Mesendoderm (in vitro differentiated cells): ENCODE measurements at regions not wholly inside any gene's neighbourhood (a gene's known extent, or its start where the extent isn't known, plus 50 kb on each side); places are given as distances from the start of the nearest gene placed in this dataset.

Source experiments
- DNase-seq: peaks from one replicate; pipeline ENCODE4 v3.0.0; 2013
- H2AK5ac ChIP-seq: 2 replicates; pipeline ENCODE4 v1.6.1; 2013; ENCODE audit warnings: low read length, inconsistent platforms
- H2BK120ac ChIP-seq: 2 replicates; pipeline ENCODE4 v1.6.1; 2013; ENCODE audit warnings: low read depth, mild to moderate bottlenecking, low read length, moderate library complexity, mixed read lengths
- H2BK15ac ChIP-seq: replicated peaks from 2 replicates; pipeline ENCODE4 v1.6.1; 2013; ENCODE audit warnings: low read depth, mild to moderate bottlenecking, moderate library complexity
- H2BK5ac ChIP-seq: 2 replicates; pipeline ENCODE4 v1.6.1; 2013; ENCODE audit warnings: low read length, inconsistent platforms
- H3K18ac ChIP-seq: 2 replicates; pipeline ENCODE4 v1.6.1; 2013; ENCODE audit warnings: mild to moderate bottlenecking, low read length, mixed read lengths
- H3K23ac ChIP-seq: one replicate; pipeline ENCODE4 v1.6.1; 2013; ENCODE audit warnings: low read length
- H3K27ac ChIP-seq: 2 replicates; pipeline ENCODE4 v1.5.1; 2013; ENCODE audit warnings: low read depth, mild to moderate bottlenecking, inconsistent platforms, low read length, moderate library complexity
- H3K27me3 ChIP-seq: 2 replicates; pipeline ENCODE4 v1.6.1; 2013; ENCODE audit warnings: low read length, control low read depth, mild to moderate bottlenecking, inconsistent platforms; ENCODE audit not compliant: insufficient read depth, poor library complexity
- H3K36me3 ChIP-seq: 2 replicates; pipeline ENCODE4 v1.6.1; 2013; ENCODE audit warnings: low read length, inconsistent platforms; ENCODE audit not compliant: control insufficient read depth, insufficient read depth
- H3K4ac ChIP-seq: one replicate; pipeline ENCODE4 v1.6.1; 2013; ENCODE audit warnings: low read depth, mild to moderate bottlenecking, low read length, moderate library complexity
- H3K4me1 ChIP-seq: 2 replicates; pipeline ENCODE4 v1.6.1; 2013; ENCODE audit warnings: low read depth, low read length, inconsistent platforms; ENCODE audit not compliant: control insufficient read depth
- H3K4me2 ChIP-seq: 2 replicates; pipeline ENCODE4 v1.6.1; 2013; ENCODE audit warnings: low read length
- H3K4me3 ChIP-seq: 2 replicates; pipeline ENCODE4 v1.5.1; 2013; ENCODE audit warnings: mild to moderate bottlenecking, low read length
- H3K56ac ChIP-seq: one replicate; pipeline ENCODE4 v1.6.1; 2013; ENCODE audit warnings: low read length
- H3K79me1 ChIP-seq: 2 replicates; pipeline ENCODE4 v1.6.1; 2013; ENCODE audit warnings: low read length, inconsistent platforms
- H3K79me2 ChIP-seq: 2 replicates; pipeline ENCODE4 v1.6.1; 2013; ENCODE audit warnings: mild to moderate bottlenecking, low read length; ENCODE audit not compliant: control insufficient read depth, insufficient read depth
- H3K9ac ChIP-seq: 2 replicates; pipeline ENCODE4 v1.6.1; 2013; ENCODE audit warnings: low read length, inconsistent platforms
- H4K5ac ChIP-seq: one replicate; pipeline ENCODE4 v1.6.1; 2013; ENCODE audit warnings: low read length
- H4K8ac ChIP-seq: one replicate; pipeline ENCODE4 v1.6.1; 2013; ENCODE audit warnings: low read depth, mild to moderate bottlenecking, control low read depth, low read length, moderate library complexity
- WGBS: extraction: QIAGEN DNeasy Blood & Tissue Kit; methylation state at CpG from one replicate; pipeline ENCODE4 v1.1.7; 2013; ENCODE audit warnings: low lambda C conversion rate, missing lambda C conversion rate; ENCODE audit not compliant: insufficient coverage; ENCODE audit errors: extremely low coverage; 5-methylcytosine and 5-hydroxymethylcytosine counted together

DNA sequence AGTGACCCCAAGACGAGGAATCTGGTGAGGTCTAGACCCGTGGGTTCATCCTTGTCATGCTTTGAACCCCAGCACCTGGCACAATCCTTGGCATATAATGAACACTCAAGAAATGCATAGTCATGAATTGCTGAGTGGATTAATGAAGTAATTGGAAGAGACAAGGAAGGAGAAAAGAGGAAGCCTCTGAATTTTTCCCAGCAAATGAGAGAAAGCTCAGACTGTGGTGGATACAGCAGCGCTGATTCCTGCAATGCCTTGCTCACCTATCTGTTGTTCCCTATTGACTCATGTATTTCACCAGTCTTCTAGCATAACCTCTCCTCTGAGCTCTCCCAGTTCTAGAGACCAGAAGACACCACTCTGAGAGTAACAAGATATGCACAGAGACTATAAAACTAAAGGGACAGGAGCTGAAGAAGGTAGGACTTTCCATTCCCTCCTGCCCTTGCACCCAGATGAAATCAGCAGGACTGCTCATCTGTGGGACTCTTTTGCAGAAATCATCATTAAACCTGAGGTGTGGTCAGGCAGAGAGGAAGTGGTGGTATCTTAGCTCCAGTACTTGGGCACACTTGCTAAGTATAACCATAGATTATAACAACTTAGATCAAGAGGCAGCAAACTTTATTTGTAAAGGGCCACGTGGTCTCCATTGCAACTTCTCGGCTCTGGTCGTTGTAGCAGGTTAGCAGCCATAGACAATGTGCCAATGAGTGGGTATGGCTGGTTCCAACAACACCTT is 102.8 kb downstream of the MAF start:
- H3K23ac ChIP-seq, result no peak overlapping the region
- no peak overlapping the region for H3K4ac ChIP-seq
- H4K5ac ChIP-seq, result no peak overlapping the region
- no CpG with 5 or more reads among the region's 6 CpGs for WGBS
- no peaks in the 10 kb centered on the region for H3K79me1 ChIP-seq
- H2AK5ac ChIP-seq, result no peak overlapping the region
- H2BK120ac ChIP-seq, result no peak overlapping the region
- H3K18ac ChIP-seq, result no peak overlapping the region
- H3K4me3 ChIP-seq, result no peak overlapping the region
- H3K27ac ChIP-seq, result no peak overlapping the region
- no peak overlapping the region for H4K8ac ChIP-seq
- no peaks in the 10 kb centered on the region for H3K4me1 ChIP-seq
- no peak overlapping the region for H3K4me2 ChIP-seq
- no peaks in the 10 kb centered on the region for H3K79me2 ChIP-seq
- H2BK5ac ChIP-seq, result no peak overlapping the region
- no peaks in the 10 kb centered on the region for H3K27me3 ChIP-seq
- H3K56ac ChIP-seq, result no peak overlapping the region
- DNase-seq, result no peak
- no peak overlapping the region for H2BK15ac ChIP-seq
- H3K9ac ChIP-seq, result no peak overlapping the region
- H3K36me3 ChIP-seq, result no peaks in the 10 kb centered on the region

DNA sequence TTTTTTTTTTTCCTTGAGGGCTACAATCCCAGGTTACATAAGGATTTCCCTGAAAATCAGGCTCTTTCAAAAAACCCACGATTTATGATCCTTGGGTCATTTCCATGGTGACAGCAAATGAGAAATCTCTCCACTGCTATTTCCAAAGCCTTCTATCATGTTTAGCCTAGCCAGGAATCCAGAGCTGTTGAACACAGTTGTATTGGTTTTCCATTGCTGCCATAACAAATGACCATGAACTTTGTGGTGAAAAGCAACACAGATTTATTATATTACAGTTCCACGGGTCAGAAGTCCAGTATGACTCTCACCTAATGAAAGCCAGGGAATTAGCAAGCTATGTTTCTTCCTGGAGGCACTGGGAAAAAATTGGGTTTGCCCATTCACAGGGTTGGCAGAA is 106.6 kb downstream of the MAF start:
- H3K4me1 ChIP-seq, result no peaks in the 10 kb centered on the region
- no peak overlapping the region for H4K5ac ChIP-seq
- no peak overlapping the region for H4K8ac ChIP-seq
- no peak overlapping the region for H2BK5ac ChIP-seq
- H3K56ac ChIP-seq, result no peak overlapping the region
- H3K27me3 ChIP-seq, result no peaks in the 10 kb centered on the region
- no peak overlapping the region for H3K4me2 ChIP-seq
- H2BK15ac ChIP-seq, result no peak overlapping the region
- no peaks in the 10 kb centered on the region for H3K79me2 ChIP-seq
- no peak overlapping the region for H2BK120ac ChIP-seq
- H3K4me3 ChIP-seq, result no peak overlapping the region
- no peak overlapping the region for H3K9ac ChIP-seq
- no peak for DNase-seq
- H3K4ac ChIP-seq, result no peak overlapping the region
- H3K23ac ChIP-seq, result no peak overlapping the region
- no peaks in the 10 kb centered on the region for H3K79me1 ChIP-seq
- no peak overlapping the region for H3K18ac ChIP-seq
- no CpG with 5 or more reads among the region's 2 CpGs for WGBS
- no peak overlapping the region for H2AK5ac ChIP-seq
- H3K27ac ChIP-seq, result no peak overlapping the region
- no peaks in the 10 kb centered on the region for H3K36me3 ChIP-seq

DNA sequence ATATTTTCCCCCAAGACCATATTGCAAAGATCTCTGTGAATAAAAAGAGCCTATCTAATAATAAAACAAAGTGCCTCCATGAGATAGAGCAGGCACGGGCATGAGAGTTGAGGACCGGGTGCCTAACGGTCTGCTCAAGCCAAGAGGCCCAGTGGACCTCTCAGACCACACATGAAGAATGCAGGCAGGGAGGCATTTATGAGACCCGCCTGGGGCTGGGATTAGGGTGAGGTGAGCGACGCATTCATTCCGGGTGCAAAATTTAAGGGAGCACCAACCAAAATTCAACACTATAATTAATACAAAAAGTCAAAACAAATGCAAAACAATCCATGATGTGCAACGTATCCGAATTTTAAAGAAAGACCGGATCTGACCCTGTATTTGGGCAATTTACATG is 108.5 kb downstream of the MAF start:
- H3K79me2 ChIP-seq, result no peaks in the 10 kb centered on the region
- no peak overlapping the region for H3K4me3 ChIP-seq
- H4K8ac ChIP-seq, result no peak overlapping the region
- DNase-seq, result no peak
- no peak overlapping the region for H3K4ac ChIP-seq
- no peak overlapping the region for H4K5ac ChIP-seq
- no peaks in the 10 kb centered on the region for H3K27me3 ChIP-seq
- WGBS, result no CpG with 5 or more reads among the region's 10 CpGs
- H2BK5ac ChIP-seq, result no peak overlapping the region
- no peak overlapping the region for H3K4me2 ChIP-seq
- H3K27ac ChIP-seq, result no peak overlapping the region
- H3K18ac ChIP-seq, result no peak overlapping the region
- H3K23ac ChIP-seq, result no peak overlapping the region
- H3K79me1 ChIP-seq, result no peaks in the 10 kb centered on the region
- H3K36me3 ChIP-seq, result no peaks in the 10 kb centered on the region
- no peak overlapping the region for H3K56ac ChIP-seq
- H2BK120ac ChIP-seq, result no peak overlapping the region
- H2BK15ac ChIP-seq, result no peak overlapping the region
- H2AK5ac ChIP-seq, result no peak overlapping the region
- H3K9ac ChIP-seq, result no peak overlapping the region
- H3K4me1 ChIP-seq, result no peaks in the 10 kb centered on the region

DNA sequence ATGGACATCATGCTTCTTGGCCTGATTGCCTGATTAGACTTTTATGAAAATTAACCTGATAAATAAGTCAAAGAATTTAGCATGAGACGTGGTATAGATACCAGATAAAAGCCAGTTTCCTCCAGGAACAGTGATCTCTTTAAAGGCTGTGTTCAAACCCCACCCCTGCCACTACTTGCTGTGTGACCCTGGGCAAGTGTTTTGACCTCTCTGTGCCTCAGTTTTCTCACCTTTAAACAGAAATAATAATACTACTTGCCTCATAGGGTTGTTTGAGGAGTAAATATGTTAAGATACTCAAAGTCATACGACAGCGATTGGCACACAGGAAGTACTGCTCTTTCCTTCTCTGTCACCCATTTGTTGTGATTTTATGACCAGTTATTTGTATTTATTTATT is 115.5 kb downstream of the MAF start:
- H4K5ac ChIP-seq, result no peak overlapping the region
- no peak overlapping the region for H2AK5ac ChIP-seq
- H3K36me3 ChIP-seq, result no peaks in the 10 kb centered on the region
- no peak overlapping the region for H3K9ac ChIP-seq
- no peak for DNase-seq
- H3K4me2 ChIP-seq, result no peak overlapping the region
- no peak overlapping the region for H3K4me3 ChIP-seq
- no peak overlapping the region for H2BK15ac ChIP-seq
- no peaks in the 10 kb centered on the region for H3K27me3 ChIP-seq
- no peak overlapping the region for H3K23ac ChIP-seq
- no peaks in the 10 kb centered on the region for H3K4me1 ChIP-seq
- H3K18ac ChIP-seq, result no peak overlapping the region
- H2BK5ac ChIP-seq, result no peak overlapping the region
- H4K8ac ChIP-seq, result no peak overlapping the region
- H3K56ac ChIP-seq, result no peak overlapping the region
- H3K27ac ChIP-seq, result no peak overlapping the region
- H3K4ac ChIP-seq, result no peak overlapping the region
- no peak overlapping the region for H2BK120ac ChIP-seq
- no peaks in the 10 kb centered on the region for H3K79me2 ChIP-seq
- WGBS, result no CpG with 5 or more reads among the region's 3 CpGs
- no peaks in the 10 kb centered on the region for H3K79me1 ChIP-seq

DNA sequence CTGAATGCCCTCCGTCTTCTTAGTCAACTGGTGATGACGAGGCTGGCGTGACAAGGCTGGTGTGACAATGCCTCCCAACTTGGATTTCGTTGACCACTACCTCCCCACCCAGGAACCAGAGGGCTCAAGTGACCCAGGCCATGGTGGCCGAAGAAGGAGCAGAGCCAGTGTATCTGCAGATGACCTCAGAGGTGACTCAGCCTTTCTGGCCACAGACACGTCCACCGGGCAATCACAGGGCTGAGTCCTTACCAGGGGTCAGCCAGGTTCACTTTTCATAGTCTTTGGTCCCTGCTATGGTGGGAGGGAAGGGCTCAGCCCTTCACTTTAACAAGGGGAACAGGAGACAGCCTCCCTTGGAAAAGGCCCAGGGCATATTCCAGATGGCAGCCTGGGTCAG is 116.3 kb downstream of the MAF start:
- Histone ChIP-seq H3K36me3 (no peaks in the 10 kb centered on the region), H3K27me3 (no peaks in the 10 kb centered on the region), H2BK120ac (no peak overlapping the region), H3K23ac (no peak overlapping the region), H3K56ac (no peak overlapping the region), H3K4me2 (no peak overlapping the region), H3K4ac (no peak overlapping the region), H3K9ac (no peak overlapping the region), H2BK15ac (no peak overlapping the region), H4K8ac (no peak overlapping the region), H3K4me1 (no peaks in the 10 kb centered on the region), H3K18ac (no peak overlapping the region), H2AK5ac (no peak overlapping the region), H2BK5ac (no peak overlapping the region), H3K79me1 (no peaks in the 10 kb centered on the region), H4K5ac (no peak overlapping the region), H3K27ac (no peak overlapping the region), H3K79me2 (no peaks in the 10 kb centered on the region), H3K4me3 (no peak overlapping the region)
- no CpG with 5 or more reads among the region's 7 CpGs for WGBS
- DNase-seq, result no peak

DNA sequence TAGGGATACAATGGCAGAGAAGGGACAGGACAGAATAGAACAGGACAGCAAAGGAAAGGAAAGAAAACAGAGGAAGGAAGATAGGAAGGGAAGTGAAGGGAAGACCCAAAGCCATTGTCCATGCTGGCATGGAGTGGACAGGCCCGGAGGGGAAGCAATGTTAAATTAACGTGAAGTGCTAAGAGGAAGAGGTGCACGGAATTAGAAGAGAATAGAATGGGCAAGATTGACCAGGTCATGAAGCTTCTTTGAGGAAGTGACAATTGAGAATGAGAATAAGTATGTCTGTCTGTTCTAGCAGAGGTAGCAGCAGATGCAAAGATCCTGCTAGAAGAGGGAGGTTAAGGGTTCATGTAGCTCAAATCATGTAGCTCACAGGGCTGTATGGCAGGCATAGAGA is 117.2 kb downstream of the MAF start:
- H3K4me2 ChIP-seq, result no peak overlapping the region
- no peak overlapping the region for H3K56ac ChIP-seq
- no peaks in the 10 kb centered on the region for H3K4me1 ChIP-seq
- no peak overlapping the region for H3K9ac ChIP-seq
- H3K4me3 ChIP-seq, result no peak overlapping the region
- no peak overlapping the region for H3K27ac ChIP-seq
- H2BK15ac ChIP-seq, result no peak overlapping the region
- H3K18ac ChIP-seq, result no peak overlapping the region
- no peak overlapping the region for H4K8ac ChIP-seq
- H3K79me2 ChIP-seq, result no peaks in the 10 kb centered on the region
- H2BK120ac ChIP-seq, result no peak overlapping the region
- H2AK5ac ChIP-seq, result no peak overlapping the region
- H3K23ac ChIP-seq, result no peak overlapping the region
- no peaks in the 10 kb centered on the region for H3K79me1 ChIP-seq
- H2BK5ac ChIP-seq, result no peak overlapping the region
- H4K5ac ChIP-seq, result no peak overlapping the region
- DNase-seq, result no peak
- H3K4ac ChIP-seq, result no peak overlapping the region
- no CpG with 5 or more reads among the region's 3 CpGs for WGBS
- no peaks in the 10 kb centered on the region for H3K36me3 ChIP-seq
- H3K27me3 ChIP-seq, result no peaks in the 10 kb centered on the region
